DMS 273 (cell line): ENCODE measurements at regions not wholly inside any gene's neighbourhood (a gene's known extent, or its start where the extent isn't known, plus 50 kb on each side); places are given as distances from the start of the nearest gene placed in this dataset.
"Not testable (repeated sequence)": the region's sequence is repeated elsewhere in the genome, so short reads cannot be mapped to it uniquely, and the experiment has no call there.

ENCODE experiments used
- DNase-seq: peaks from one replicate; lab custom pipeline; 2025; ENCODE audit not compliant: unreplicated experiment; lab: John Stamatoyannopoulos, UW

DNA sequence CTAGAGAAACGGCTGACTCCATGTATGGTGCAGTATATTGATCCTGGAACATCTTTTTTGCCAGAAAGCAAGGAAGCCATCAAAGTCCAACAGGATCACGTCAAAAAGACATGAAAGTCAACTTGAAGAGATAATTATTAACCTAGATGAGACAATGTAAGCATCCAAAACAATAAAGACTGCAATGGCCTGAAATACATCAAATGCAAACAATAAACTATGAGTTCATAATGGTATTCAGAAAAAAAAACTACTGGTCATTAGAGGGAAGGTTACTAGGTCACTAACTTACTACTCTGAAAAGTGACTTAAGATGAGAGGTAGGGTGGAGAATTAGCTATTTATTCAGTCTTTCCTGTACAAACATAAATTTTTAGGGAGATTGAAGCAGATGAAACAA is 75.3 kb upstream of the OR4F16 start:
- not testable (repeated sequence) for DNase-seq

DNA sequence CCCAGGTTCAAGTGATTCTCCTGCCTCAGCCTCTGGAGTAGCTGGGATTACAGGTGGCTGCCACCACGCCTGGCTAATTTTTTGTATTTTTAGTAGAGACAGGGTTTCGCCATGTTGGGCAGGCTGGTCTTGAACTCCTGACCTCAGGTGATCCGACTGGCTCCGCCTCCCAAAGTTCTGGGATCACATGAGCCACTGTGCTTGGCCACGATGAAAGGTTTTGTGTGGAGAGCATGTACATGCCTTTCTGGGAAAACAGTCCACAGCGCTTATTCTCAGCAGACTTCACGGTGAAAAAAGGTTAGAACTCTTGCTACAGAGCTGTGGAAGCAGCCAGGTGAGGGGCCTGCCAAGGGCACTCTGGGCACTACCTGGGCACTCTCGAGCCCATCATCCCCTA is 85.0 kb upstream of the OR4F16 start:
- DNase-seq = not testable (repeated sequence)

GRCh38 chr1:777480-778180 is 91.2 kb upstream of the OR4F16 start:
- not testable (repeated sequence) for DNase-seq

GRCh38 chr1:778451-779278 is 92.2 kb upstream of the OR4F16 start:
- DNase-seq = not testable (repeated sequence)

GRCh38 chr1:779621-780020 is 93.2 kb upstream of the OR4F16 start:
- DNase-seq = not testable (repeated sequence)

- DNase-seq = no peak
These were observed 102.4 kb upstream of the OR4F16 start for GRCh38 chr1:788835-789234.

DNA sequence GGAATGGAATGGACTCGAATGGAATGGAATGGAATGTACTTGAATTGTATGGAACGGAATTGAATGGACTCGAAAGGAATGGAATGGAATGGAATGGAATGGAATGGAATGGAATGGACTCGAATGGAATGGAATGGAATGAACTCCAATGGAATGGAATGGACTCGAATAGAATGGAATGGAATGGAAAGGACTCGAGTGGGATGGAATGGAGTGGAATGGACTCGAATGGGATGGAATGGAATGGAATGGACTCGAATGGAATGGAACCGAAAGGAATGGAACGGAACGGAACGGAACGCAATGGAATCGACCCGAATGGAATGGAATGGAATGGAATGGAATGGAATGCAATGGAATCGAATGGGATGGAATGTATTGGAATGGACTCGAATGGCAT is 103.2 kb upstream of the OR4F16 start:
- DNase-seq = not testable (repeated sequence)

DNA sequence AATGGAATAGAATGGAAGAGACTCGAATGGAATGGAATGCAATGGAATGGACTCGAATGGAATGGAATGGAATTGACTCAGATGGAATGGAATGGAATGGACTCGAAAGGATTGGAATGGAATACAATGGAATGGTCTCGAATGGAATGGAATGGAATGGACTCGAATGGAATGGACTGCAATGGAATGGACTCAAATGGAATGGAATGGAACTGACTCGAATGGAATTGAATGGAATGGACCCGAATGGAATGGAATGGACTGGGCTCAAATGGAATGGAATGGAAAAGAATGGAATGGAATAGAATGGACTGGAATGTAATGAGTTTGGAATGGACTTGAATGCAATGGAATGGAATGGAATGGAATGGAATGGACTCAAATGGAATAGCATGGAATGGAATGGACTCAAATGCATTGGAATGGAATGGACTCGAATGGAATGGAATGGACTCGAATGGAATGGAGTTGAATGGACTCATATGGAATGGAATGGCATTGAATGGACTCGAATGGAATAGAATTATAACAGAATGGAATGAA is 104.0 kb upstream of the OR4F16 start:
- DNase-seq = not testable (repeated sequence)

DNA sequence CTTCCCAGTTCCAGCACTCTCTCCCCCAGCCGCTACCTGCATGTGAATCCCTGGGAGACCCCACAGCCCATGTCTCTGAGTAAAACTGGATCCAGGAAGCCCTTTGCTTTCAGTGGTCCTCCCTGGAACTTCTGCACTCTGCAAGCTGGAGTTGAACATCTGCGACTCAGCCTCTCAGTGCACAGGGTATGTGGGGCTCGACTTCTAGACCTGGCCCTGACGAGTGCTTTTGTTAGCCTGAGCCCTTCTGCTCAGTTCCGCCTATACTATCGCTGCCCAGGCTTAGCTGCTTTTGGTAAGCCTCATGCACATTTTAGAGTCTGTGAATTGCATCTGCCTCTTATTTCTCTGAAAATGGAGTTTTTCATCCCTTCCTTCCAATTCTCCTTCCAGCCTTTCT is 107.9 kb upstream of the OR4F16 start:
- DNase-seq = not testable (repeated sequence)

GRCh38 chr1:794918-795584 is 108.6 kb upstream of the OR4F16 start:
- not testable (repeated sequence) for DNase-seq

GRCh38 chr1:797649-798048 is 111.2 kb upstream of the OR4F16 start:
- not testable (repeated sequence) for DNase-seq

DNA sequence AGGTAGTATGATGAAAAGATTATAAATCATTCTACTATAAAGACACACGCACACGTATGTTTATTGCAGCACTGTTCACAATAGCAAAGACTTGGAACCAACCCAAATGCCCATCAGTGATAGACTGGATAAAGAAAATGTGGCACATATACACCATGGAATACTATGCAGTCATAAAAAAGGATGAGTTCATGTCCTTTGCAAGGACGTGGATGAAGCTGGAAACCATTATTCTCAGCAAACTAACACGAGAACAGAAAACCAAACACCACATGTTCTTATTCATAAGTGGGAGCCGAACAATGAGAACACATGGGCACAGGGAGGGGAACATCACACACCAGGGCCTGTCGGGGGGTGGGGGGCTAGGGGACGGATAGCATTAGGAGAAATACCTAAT is 113.9 kb upstream of the OR4F16 start:
- not testable (repeated sequence) for DNase-seq

GRCh38 chr1:804378-805115 is 118.1 kb upstream of the OR4F16 start:
- peak; percentile 61 for DNase-seq

DNA sequence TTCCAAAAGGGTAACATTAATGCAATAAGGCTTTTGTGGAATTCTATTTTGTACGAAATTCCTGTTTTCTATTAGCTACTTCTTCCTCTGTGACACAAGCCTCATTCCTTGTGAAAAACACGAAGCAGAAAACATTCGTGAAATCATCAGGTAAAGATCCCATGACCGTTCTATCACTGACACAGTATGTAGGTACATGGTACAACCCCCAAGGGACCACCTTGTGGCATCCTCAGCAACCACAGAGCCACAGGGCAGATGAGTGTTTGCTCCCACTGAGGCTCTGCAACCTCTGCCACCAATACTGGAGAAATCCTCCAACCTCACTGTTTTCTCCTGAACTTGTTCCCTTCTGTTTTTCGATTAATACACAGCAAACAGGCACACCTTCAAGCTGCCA is 118.4 kb upstream of the SAMD11 start:
- DNase-seq = not testable (repeated sequence)

GRCh38 chr1:807066-807465 is 116.7 kb upstream of the SAMD11 start:
- not testable (repeated sequence) for DNase-seq

- not testable (repeated sequence) for DNase-seq
These were observed 115.9 kb upstream of the SAMD11 start for GRCh38 chr1:807699-808390.

DNA sequence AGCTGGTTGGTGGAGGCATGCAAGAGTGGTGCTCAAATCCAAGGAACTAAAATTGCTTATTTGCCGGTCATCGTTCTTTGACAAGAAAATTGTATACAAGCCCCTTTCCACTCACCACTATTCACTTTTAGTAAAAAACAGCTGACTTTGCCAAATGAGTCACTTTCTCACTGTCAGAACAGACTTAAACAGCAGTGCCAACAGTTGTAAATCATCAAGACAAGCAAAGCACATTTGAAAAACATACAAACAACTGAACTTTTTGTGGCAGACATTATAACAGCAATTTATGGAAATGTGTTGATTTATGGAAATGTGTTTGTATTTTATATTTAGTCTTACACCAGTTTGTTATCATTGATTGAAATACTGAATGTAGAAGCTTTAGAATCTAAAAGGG is 112.8 kb upstream of the SAMD11 start:
- DNase-seq = not testable (repeated sequence)

GRCh38 chr1:812535-813127 is 111.1 kb upstream of the SAMD11 start:
- not testable (repeated sequence) for DNase-seq

GRCh38 chr1:814543-814942 is 109.2 kb upstream of the SAMD11 start:
- DNase-seq = not testable (repeated sequence)
